Naive B cell (primary cell): ENCODE measurements at regions not wholly inside any gene's neighbourhood (a gene's known extent, or its start where the extent isn't known, plus 50 kb on each side); places are given as distances from the start of the nearest gene placed in this dataset.

Experiments used
- ATAC-seq, 2 donors: fragments of 150-1000 bp; cut with Tn5 transposase; 2 replicates each; pipeline ENCODE4 v1.10.0; 2021; ENCODE audit warnings: low read depth in 2 of 2, mild to moderate bottlenecking in 2 of 2, moderate library complexity in 2 of 2
- DNase-seq: peaks from one replicate; pipeline ENCODE4 v3.0.0; 2022
- H3K27ac Mint-ChIP-seq, 6 donors: one replicate each; pipeline ENCODE4 v1.8.0; 2020 to 2022; ENCODE audit warnings: mild to moderate bottlenecking in 6 of 6, mixed read lengths in 6 of 6, moderate library complexity in 5 of 6, inconsistent platforms in 2 of 6
- H3K27me3 Mint-ChIP-seq, 3 donors: one replicate each; pipeline ENCODE4 v1.8.0; 2021 to 2022; ENCODE audit warnings: mixed read lengths in 3 of 3, mild to moderate bottlenecking in 1 of 3
- H3K36me3 Mint-ChIP-seq, 2 donors: one replicate each; pipeline ENCODE4 v1.8.0; 2020 to 2022; ENCODE audit warnings: mixed read lengths in 2 of 2, inconsistent platforms in 1 of 2, mild to moderate bottlenecking in 1 of 2
- H3K4me1 Mint-ChIP-seq, 3 donors: one replicate each; pipeline ENCODE4 v1.8.0; 2020 to 2022; ENCODE audit warnings: mixed read lengths in 3 of 3, inconsistent platforms in 1 of 3, mild to moderate bottlenecking in 1 of 3, moderate library complexity in 1 of 3
- H3K4me3 Mint-ChIP-seq, 8 donors: one replicate each; pipeline ENCODE4 v1.8.0; 2020 to 2022; ENCODE audit warnings: mild to moderate bottlenecking in 8 of 8, mixed read lengths in 8 of 8, moderate library complexity in 8 of 8, inconsistent platforms in 2 of 8
- H3K9me3 Mint-ChIP-seq, 7 donors: one replicate each; pipeline ENCODE4 v1.8.0; 2020 to 2022; ENCODE audit warnings: mixed read lengths in 7 of 7, mild to moderate bottlenecking in 5 of 7, inconsistent platforms in 2 of 7, moderate library complexity in 1 of 7

GRCh38 chr2:49261781-49262180, 107.5 kb upstream of the FSHR start:
- Mint-ChIP-seq H3K9me3 (peaks cover 0 to 9% (median 2%) of the 10 kb centered on the region in 7 donors), H3K36me3 (no peaks in the 10 kb centered on the region), H3K4me3 (no peak overlapping the region), H3K27ac (no peak overlapping the region), H3K27me3 (peaks cover 0 to 6% (median 0%) of the 10 kb centered on the region in 3 donors), H3K4me1 (no peaks in the 10 kb centered on the region)
- no peak for DNase-seq
- no peak for ATAC-seq

- H3K9me3 Mint-ChIP-seq = peaks cover 0 to 9% (median 2%) of the 10 kb centered on the region in 7 donors
- no peaks in the 10 kb centered on the region for H3K4me1 Mint-ChIP-seq
- no peaks in the 10 kb centered on the region for H3K36me3 Mint-ChIP-seq
- H3K27ac Mint-ChIP-seq = no peak overlapping the region
- ATAC-seq = no peak
- H3K4me3 Mint-ChIP-seq = no peak overlapping the region
- H3K27me3 Mint-ChIP-seq = peaks cover 0 to 6% (median 0%) of the 10 kb centered on the region in 3 donors
- no peak for DNase-seq
Measured at GRCh38 chr2:49260979-49261538, 106.7 kb upstream of the FSHR start.

- Mint-ChIP-seq H3K9me3 (peaks cover 0 to 9% (median 2%) of the 10 kb centered on the region in 7 donors), H3K4me1 (no peaks in the 10 kb centered on the region), H3K27ac (no peak overlapping the region), H3K27me3 (peaks cover 0 to 6% (median 0%) of the 10 kb centered on the region in 3 donors), H3K4me3 (no peak overlapping the region), H3K36me3 (no peaks in the 10 kb centered on the region)
- ATAC-seq = no peak
- no peak for DNase-seq
Measured at GRCh38 chr2:49259926-49260325, 105.6 kb upstream of the FSHR start.

- Mint-ChIP-seq H3K36me3 (no peaks in the 10 kb centered on the region), H3K4me3 (no peak overlapping the region), H3K27ac (no peak overlapping the region), H3K4me1 (no peaks in the 10 kb centered on the region), H3K9me3 (peaks cover 0 to 13% (median 0%) of the 10 kb centered on the region in 7 donors), H3K27me3 (peaks cover 0 to 6% (median 0%) of the 10 kb centered on the region in 3 donors)
- ATAC-seq (no peak), DNase-seq (no peak)
Measured at GRCh38 chr2:49255409-49255971, 101.2 kb upstream of the FSHR start.

DNA sequence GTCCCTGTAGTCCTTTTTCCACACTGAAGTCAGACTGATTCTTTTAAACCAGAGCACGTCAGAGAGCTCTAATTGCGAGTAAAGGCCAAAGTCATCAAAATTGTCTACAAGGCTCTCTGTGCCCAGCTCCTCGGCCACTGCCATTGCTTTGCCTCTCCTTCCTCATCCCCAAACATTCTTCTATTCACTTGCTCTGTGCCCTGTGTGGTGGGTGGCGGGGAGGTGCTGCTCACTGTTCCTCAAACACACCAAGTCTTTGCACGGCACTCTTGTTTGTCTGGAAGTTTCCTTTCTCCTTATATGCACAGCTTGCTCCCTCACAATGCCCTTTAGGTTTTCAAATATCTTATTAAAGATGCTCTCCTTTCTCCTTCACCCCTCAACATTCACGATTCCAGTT, 100.1 kb upstream of the FSHR start:
- Mint-ChIP-seq H3K27me3 (no peaks in the 10 kb centered on the region), H3K4me1 (no peaks in the 10 kb centered on the region), H3K36me3 (no peaks in the 10 kb centered on the region), H3K4me3 (no peak overlapping the region), H3K27ac (no peak overlapping the region), H3K9me3 (peaks cover 0 to 4% (median 0%) of the 10 kb centered on the region in 7 donors)
- ATAC-seq (no peak), DNase-seq (no peak)

DNA sequence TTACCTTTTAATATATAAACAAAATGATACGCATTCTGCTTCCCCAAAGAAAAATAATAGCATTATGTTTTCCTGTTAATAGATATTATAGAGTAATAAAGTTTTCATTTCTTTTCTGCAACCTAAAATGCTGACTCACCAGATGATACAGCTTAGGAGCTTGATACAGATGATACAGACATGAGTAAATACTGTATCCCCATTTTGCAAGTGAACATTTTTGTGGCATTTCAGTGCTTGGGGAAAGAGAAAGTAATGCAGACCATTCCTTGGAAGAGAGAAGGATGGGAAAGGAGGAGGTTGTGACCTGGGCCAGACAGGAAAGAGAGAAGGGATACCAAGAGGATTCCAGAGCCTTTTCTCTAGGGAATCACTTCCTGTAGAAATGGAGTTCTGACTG, 97.5 kb upstream of the FSHR start:
- no peak for DNase-seq
- H3K27me3 Mint-ChIP-seq = no peaks in the 10 kb centered on the region
- no peaks in the 10 kb centered on the region for H3K36me3 Mint-ChIP-seq
- no peak for ATAC-seq
- no peak overlapping the region for H3K4me3 Mint-ChIP-seq
- H3K4me1 Mint-ChIP-seq = no peaks in the 10 kb centered on the region
- H3K9me3 Mint-ChIP-seq = peaks cover 0 to 6% (median 3%) of the 10 kb centered on the region in 7 donors
- H3K27ac Mint-ChIP-seq = no peak overlapping the region

DNA sequence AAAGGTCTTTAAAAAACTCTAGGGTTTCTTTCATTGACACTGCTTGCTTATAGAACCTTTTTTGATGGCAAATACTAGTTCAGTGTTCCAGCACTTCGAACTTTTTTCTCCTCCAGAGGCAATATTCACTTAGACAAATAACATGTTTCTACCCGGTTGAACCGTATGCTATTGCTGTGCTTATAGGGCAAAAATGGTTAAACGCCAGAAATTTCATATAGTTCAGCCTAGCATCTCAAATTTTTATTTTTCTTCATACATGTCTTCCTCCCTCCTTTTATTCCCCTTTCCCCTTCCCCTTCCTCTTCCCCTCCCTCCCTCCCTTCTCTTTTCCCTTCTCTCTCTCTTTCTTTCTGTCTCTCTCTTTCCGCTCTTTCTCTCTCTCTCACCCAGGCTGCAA, 96.9 kb upstream of the FSHR start:
- H3K36me3 Mint-ChIP-seq = no peaks in the 10 kb centered on the region

GRCh38 chr2:49248506-49248905, 94.2 kb upstream of the FSHR start:
- Mint-ChIP-seq H3K27ac (no peak overlapping the region), H3K4me3 (no peak overlapping the region), H3K27me3 (no peaks in the 10 kb centered on the region), H3K9me3 (peaks cover 6 to 14% (median 10%) of the 10 kb centered on the region in 7 donors), H3K36me3 (peaks cover 0 to 2% of the 10 kb centered on the region in 2 donors), H3K4me1 (no peaks in the 10 kb centered on the region)
- DNase-seq (no peak), ATAC-seq (no peak)

More for the DNA sequence above, 96.9 kb upstream of the FSHR start:
- H3K4me1 Mint-ChIP-seq = no peaks in the 10 kb centered on the region
- DNase-seq (no peak), ATAC-seq (no peak)
- H3K9me3 Mint-ChIP-seq = peaks cover 0 to 6% (median 3%) of the 10 kb centered on the region in 7 donors
- H3K4me3 Mint-ChIP-seq = no peak overlapping the region
- H3K27me3 Mint-ChIP-seq = no peaks in the 10 kb centered on the region
- no peak overlapping the region for H3K27ac Mint-ChIP-seq

DNA sequence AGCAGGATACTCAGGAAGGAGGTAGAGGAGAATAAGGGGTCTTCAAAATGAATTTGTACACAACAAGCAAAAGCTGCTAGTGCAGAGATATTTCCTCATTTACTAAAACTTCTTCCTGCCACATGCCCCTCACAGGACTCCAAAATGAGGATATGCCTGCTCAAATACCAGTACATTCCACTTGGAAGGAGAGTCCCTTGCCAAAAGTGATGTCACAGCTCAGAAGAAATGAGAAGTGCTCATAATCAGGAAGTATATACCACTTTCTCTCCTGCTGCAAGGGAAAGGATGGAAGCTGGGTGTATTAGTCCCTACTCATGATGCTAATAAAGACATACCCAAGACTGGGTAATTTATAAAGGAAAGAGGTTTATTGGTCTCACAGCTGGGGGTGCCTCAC, 87.7 kb upstream of the FSHR start:
- H3K27ac Mint-ChIP-seq = peak overlapping the region in 1 of 6 donors; percentile 64
- H3K36me3 Mint-ChIP-seq = peaks cover 0 to 7% of the 10 kb centered on the region in 2 donors
- peaks cover 6 to 17% (median 11%) of the 10 kb centered on the region in 7 donors for H3K9me3 Mint-ChIP-seq
- DNase-seq (no peak), ATAC-seq (no peak)
- H3K4me3 Mint-ChIP-seq = no peak overlapping the region
- no peaks in the 10 kb centered on the region for H3K4me1 Mint-ChIP-seq
- H3K27me3 Mint-ChIP-seq = peaks cover 0 to 1% (median 0%) of the 10 kb centered on the region in 3 donors

- Mint-ChIP-seq H3K4me3 (no peak overlapping the region), H3K27me3 (peaks cover 0 to 6% (median 0%) of the 10 kb centered on the region in 3 donors), H3K36me3 (peaks cover 0 to 7% of the 10 kb centered on the region in 2 donors), H3K27ac (no peak overlapping the region), H3K9me3 (peaks cover 5 to 18% (median 11%) of the 10 kb centered on the region in 7 donors), H3K4me1 (no peaks in the 10 kb centered on the region)
- ATAC-seq (no peak), DNase-seq (no peak)
Measured at GRCh38 chr2:49241501-49241900, 87.2 kb upstream of the FSHR start.

DNA sequence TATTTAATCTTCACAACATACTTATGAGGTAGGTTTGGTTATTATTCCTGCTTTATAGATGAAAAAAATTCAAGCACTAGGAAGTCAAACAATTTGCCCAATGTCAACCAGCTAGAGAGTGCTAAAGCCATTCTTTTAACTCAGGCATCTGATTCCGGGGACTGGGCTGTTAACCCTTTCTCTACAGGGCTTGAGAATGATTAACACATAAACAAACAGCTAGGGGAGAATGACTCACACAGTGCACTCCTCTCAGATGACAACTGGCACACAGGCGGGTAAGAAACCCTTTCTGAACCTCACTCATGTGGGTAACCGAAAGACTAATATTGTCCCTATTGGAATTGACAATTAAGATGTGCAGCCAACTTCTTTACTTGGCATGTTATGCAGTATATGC, 86.3 kb upstream of the FSHR start:
- ATAC-seq = no peak
- DNase-seq = no peak
- peaks cover under 1 to 23% (median 9%) of the 10 kb centered on the region in 7 donors for H3K9me3 Mint-ChIP-seq
- no peak overlapping the region for H3K27ac Mint-ChIP-seq
- H3K36me3 Mint-ChIP-seq = peaks cover 0 to 7% of the 10 kb centered on the region in 2 donors
- H3K4me1 Mint-ChIP-seq = no peaks in the 10 kb centered on the region
- H3K4me3 Mint-ChIP-seq = no peak overlapping the region
- peaks cover 0 to 12% (median 0%) of the 10 kb centered on the region in 3 donors for H3K27me3 Mint-ChIP-seq

GRCh38 chr2:49238604-49238960, 84.3 kb upstream of the FSHR start:
- peaks cover 0 to 12% (median 0%) of the 10 kb centered on the region in 3 donors for H3K27me3 Mint-ChIP-seq
- ATAC-seq (no peak), DNase-seq (no peak)
- no peaks in the 10 kb centered on the region for H3K4me1 Mint-ChIP-seq
- H3K9me3 Mint-ChIP-seq = peaks cover 0 to 22% (median 3%) of the 10 kb centered on the region in 7 donors
- H3K4me3 Mint-ChIP-seq = no peak overlapping the region
- peaks cover 0 to 6% of the 10 kb centered on the region in 2 donors for H3K36me3 Mint-ChIP-seq
- H3K27ac Mint-ChIP-seq = no peak overlapping the region

DNA sequence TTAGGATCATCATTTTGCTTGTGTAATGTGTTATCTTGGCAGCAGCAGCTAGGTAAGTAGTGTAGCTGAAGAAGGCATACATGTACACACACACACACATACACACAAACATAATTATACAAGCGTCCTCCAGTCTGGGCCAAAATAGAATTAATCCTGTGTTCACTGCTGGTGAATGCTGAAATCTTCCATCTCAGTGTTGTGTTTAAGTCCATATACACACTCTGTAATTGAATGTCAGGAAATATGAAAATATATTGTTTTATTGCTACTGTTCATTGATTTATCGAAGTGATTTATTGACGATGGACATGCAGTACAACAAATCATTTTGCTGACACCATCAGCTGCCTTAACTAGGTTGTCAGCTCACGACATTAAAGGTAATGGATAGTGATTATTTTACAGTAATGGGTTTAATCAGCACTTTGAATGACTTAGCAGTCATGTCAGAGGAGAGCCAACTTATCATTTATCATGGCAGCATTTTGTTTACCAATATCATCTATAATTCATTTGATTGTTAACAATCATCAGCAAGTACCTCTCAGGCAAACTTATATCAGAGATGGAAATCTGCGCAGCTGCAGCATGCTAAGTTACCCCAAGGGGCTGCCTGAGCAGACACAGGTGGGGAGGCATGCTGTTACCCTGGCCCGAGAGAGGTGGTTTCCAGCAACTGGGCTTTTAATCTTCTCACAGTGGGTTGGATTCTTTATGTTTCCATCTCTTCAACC, 83.7 kb upstream of the FSHR start:
- peaks cover 0 to 18% (median 0%) of the 10 kb centered on the region in 7 donors for H3K9me3 Mint-ChIP-seq
- DNase-seq (no peak), ATAC-seq (no peak)
- no peaks in the 10 kb centered on the region for H3K4me1 Mint-ChIP-seq
- H3K36me3 Mint-ChIP-seq = peaks cover 0 to under 1% of the 10 kb centered on the region in 2 donors
- no peak overlapping the region for H3K4me3 Mint-ChIP-seq
- H3K27me3 Mint-ChIP-seq = peaks cover 0 to 12% (median 0%) of the 10 kb centered on the region in 3 donors
- no peak overlapping the region for H3K27ac Mint-ChIP-seq

- Mint-ChIP-seq H3K4me1 (no peaks in the 10 kb centered on the region), H3K36me3 (no peaks in the 10 kb centered on the region), H3K27ac (peak overlapping the region in 1 of 6 donors; percentile 65), H3K9me3 (peaks cover 0 to 21% (median 8%) of the 10 kb centered on the region in 7 donors), H3K27me3 (peaks cover 0 to 12% (median 0%) of the 10 kb centered on the region in 3 donors), H3K4me3 (no peak overlapping the region)
- DNase-seq (no peak), ATAC-seq (no peak)
Measured at GRCh38 chr2:49236316-49236715, 82.0 kb upstream of the FSHR start.
